ENCODE measurements at regions not wholly inside any gene's neighbourhood (a gene's known extent, or its start where the extent isn't known, plus 50 kb on each side); places are given as distances from the start of the nearest gene placed in this dataset.

DNA sequence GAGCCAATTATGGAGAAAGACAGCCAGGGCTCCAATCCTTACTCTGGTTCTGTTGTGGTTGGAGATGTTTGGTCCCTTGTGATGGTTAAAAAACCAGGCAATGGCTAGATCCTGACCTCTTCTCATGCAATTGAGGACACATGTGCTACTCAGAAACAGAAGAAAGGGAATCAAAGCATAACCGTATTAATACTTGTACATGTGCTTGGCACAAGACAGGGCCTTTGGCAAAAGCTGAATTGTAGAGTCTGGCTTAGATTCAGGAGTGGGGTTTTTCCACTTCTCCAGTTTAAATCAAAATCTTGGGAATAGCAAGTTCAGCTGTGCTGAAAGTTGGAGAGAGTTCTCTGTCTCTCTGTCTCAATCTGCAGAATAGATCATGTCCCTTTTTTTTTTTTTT, 80.1 kb upstream of the E2F8 start:
- DNase-seq: no peak

DNA sequence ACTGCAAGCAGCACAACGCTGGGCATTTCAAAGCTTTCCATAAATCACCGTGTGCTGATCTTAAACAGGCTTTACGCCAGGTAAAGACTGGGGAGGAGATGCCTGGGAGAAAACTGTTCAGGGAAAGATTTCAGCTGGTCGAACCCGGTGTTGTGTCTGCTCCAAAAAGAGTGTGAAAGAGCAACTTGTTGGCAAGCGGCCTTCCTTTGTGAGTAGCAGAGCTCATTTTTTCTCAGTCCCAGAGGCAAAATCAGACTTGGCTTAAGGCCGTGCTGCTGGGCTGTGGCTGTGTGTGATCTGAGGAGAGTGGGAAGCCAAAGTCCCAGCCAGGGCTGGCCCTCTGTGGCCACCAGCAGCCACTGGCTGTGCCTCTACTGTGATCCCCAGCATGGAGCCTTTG, 75.7 kb upstream of the E2F8 start:
- DNase-seq: no peak

DNA sequence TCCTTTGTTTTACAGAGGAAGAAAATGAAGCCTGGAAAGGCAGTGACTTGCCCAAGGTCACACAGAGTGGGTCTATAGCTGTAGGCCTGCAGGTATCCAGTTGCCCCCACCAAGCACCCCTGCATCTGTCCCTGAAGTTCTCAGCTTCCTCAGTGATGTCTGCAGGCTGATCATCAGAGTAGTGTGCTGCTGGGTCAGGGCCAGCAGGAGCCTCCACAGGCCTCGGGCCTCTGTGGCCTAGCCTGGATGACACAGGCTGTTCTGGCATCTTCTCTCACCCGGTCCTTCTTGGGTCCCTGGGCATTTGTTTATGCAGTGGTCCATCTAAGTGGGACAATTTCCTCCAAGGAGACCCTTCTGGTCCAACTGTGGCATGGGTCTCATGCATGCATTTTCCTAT, 74.8 kb upstream of the E2F8 start:
- DNase-seq: no peak

DNA sequence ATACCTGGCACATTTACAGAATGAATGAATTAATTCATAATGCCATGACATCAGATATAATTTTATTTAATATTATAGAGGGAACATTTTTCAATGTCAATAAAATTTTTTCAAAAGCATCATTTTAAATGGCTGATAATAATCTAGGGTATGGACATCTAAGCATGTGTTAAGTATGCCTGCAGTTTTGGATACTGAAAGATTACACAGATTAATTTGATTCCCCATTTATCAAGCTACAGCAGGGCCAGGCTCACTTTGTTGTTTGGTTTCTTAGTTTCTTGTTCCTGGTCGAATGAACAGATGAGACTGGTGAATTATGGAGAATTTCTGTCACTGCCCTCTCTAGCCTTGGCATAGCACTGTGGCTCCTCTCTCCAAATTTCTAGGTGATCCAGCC, 72.4 kb upstream of the E2F8 start:
- no peak for DNase-seq

DNA sequence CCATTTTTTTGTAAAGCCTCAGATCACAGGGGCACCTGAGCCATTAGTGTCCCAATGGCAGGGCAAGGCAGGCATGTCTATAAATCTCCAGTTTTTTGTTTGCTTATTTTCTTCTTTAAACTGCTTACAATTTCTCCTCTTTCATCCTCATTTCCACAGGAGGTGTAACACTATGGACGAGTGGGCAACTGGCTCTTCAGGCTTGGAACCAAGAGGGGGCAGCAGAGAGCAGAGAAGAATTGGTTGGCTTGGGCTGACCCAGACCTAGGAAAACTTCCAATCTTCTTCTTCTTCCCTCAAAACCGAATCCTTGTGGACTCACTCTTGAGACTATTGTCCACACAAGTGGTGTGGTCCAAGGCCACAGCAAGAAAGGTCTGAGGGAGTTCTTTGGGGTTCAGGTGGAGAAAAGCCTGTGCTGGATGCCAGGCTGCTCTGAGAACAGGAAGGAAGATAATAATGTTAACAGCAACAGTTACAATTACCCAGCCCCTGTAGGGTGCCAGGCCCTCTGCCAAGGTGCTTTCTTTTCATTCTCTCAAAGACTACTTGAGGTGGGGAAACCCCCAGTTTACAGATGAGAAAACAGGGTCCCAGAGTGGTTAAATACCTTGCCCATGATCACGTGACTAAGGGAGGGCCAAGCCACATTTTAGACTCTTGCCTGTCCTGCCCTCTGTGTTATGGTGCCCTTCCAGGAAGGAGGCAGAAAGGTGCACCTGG, 70.7 kb upstream of the E2F8 start:
- DNase-seq: no peak

GRCh38 chr11:19307498-19307897, 66.8 kb upstream of the E2F8 start:
- no peak for DNase-seq

DNA sequence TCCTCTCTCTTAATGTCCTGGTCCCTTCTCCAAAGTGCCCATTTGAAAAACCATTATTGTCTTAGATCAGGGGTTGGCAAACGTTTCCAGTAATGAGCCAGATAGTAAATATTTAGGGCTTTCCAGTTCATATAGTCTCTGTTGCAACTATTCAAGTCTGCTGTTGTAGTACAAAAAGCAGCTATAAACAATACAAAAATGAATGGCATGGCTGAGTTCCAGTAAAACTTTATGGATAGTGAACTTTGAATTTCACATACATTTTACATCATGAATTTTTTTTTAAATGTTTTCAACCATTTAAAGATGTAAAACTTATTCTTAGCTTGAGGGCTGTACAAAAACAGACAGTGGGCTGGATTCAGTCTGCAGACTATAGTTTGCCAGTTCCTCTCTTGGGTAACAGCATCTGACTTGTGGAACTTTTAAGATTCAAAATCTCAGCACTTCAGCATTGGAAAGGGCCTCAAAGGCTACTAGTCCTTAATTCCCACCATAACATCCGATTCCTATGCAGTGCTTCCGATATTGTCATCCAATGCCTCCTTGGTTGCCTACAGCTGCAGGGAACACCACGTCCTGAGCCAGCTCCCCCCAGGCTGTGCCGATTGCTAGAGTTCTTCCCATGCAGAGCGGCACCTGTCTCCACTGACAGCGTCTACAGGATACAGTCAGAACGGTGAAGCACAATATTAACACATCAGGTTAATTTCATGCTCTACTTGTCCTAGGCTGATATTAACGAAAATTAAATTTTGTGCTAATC, 65.6 kb upstream of the E2F8 start:
- no peak for DNase-seq

- no peak for DNase-seq
These were observed 60.6 kb upstream of the E2F8 start for GRCh38 chr11:19301361-19301760.

DNA sequence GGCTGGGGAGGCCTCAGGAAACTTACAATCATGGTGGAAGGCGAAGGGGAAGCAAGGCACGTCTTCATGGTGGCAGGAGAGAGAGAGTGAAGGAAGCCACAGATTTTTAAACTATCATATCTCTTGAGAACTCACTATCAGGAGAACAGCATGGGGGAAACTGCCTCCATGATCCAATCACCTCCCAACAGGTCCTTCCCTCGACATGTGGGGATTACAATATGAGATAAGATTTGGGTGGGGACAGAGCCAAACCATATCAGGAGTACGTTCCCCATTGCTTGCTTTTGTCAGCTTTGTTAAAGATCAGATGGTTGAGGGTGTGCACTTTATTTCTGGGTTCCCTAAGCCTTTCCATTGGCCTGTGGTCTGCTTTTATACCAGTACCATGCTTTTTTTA, 53.7 kb upstream of the E2F8 start:
- no peak for DNase-seq

DNA sequence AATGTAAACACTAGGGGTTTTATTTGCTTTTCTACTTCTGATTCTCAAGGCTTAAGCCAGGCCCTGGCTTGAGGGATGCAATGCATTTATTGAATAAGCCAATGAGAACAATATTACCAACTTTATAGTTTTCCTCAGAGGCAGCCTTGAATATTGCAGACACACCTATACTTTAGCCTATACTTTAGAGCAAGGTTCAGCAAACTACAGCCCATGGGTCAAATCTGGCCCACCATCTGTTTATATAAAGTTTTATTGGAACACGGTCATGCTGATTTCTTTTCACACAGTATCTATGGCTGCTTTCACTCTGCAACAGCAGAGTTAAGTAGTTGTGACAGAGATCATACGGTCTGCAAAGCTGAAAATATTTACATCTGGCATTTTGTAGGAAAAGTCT, 50.3 kb upstream of the E2F8 start:
- DNase-seq: no peak
